Stimulated activated CD4-positive, alpha-beta T cell treated with anti-CD3 and anti-CD28 coated beads, TNF-alpha, amount 100 ng/mL, for 24 hours (primary cell): ENCODE measurements at regions not wholly inside any gene's neighbourhood (a gene's known extent, or its start where the extent isn't known, plus 50 kb on each side); places are given as distances from the start of the nearest gene placed in this dataset.

ENCODE experiments used
- DNase-seq, 3 experiments: peaks; one replicate each; pipeline ENCODE4 v3.0.0-alpha.2; 2020; ENCODE audit warnings: low read depth in 3 of 3

DNA sequence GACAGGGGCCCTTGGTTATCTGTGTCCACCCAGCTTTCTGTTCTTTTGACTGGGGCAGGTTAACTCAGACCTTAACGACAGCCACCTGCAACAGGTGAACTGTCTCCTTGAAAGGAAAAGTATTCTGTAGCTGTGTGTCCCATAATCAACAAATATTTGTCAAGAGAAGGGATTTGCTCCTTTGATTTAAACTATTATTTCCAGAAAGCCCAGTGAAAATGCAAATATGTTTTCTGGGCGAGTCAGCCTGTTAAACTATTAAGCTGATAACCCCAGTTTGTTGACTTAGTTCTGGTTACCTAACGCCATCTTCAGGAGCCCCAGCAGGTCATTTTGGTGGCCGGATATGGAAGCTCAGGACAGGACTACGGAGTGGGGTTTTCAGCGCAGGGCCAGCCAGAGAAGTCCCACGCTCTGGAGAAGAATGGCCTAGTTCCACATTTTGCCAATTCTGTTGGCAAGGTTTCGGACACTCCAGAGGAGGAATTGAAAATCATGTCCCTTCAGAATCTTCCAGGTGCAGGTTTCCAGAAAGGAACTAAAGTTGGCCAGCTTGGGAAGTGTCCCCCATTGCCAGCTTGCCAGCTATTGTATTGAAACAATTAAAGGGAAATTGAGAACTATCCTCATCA, 54.5 kb downstream of the ADRA2A start:
- DNase-seq, result no peak

DNA sequence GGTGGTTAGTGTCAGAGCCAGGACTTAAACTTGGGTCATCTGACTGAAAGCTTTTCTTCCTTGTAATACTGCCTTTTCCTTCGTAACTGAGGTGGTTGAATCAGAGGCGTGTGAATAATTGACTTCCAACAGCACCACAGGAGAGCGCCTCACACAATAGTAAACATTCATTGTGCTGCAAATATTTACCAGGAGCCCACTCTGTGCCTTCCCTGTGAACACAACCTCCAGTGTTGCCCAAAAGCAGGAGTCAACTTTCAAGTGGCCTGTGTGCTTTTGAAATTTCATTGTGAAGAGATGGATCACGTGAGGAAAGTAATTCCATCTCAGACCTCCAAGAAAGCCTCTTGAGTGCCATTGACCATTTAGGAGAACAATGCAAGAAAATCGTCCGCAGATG, 60.2 kb downstream of the ADRA2A start:
- DNase-seq, result no peak

DNA sequence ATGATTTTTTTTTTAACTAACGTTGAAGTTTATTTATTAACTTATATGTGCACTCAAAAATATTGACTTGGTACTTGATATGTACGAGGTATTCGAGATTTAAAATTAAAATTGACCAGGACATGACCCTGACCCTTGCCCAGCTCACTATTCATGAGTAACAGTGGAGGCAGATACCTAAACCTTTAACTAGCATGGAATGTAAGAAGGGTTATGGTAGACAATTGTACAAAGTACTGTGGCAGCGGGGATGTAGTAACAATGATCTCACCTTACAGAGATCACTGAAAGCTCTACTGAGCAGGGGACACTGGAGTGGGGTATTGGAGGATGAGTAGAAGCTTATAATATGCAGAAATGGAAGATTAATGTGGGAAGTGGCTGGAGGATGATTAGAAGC, 60.8 kb downstream of the ADRA2A start:
- DNase-seq, result no peak

DNA sequence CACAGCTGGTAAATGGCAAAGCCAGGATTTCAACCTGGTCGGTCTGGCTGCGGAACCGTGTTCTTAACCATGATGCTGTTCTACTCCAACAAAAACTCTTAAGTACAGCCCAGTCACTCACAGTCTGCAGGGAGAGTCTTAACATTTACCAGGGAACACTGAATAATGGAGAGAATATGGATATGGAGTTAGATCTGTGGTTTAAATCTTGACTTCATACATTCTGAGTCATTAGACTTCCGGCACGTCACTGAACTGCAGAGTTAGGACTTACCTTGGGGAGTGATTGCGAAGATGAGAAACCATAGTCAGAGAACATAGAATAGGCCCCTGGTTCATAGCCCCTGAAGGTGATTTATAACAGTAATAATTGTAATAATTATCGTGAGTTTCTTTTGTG, 61.7 kb downstream of the ADRA2A start:
- DNase-seq, result no peak

DNA sequence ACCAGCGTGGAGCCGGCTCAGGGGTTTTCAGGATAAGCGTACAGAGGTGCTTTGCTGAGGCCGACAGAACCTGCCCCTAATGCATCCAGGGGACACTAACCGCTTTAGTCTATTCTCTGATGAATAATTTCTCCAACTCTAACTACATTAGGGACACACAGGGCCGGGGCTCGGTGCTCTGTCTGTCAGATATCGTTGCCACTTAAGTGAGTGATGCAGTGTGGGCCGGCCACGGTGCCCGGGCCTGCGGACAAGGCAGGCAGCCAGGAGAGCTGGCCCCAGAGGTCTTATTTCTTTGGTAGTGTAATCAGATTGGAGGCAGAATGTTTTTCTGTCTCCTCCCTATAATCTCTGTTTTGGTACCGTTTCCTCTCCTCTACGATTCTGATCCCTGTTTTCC, 62.7 kb downstream of the ADRA2A start:
- no peak for DNase-seq

DNA sequence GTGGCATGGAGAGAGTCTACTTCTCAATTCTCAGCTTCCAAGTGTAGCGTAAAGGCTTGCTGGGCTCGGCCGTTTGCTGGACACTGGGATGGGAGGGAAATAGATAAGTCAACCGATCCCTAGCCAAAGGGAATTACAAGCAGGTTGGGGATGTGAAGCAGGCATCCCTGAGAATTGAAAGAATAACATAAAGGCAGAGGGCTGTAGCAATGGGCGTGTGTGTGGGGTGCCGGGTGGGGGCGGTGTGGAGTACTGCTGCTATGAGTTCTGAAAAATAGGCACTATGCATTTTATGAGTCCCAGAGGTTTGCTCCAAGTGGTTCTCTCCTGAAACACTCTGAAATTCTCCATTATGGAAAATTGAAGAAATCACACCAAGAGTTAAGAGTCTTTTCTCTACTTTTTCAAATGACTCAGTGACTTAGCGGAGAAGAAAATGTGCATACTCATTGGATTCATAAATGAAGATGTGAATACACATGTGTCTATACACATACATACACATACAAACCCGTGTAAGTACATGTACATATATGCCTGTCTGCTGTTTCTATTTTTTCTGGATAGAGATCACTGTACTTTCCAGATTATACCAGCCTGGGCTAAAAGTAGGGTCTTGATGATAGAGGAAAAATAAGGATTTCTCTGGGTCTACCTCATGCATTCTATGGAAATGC, 65.4 kb downstream of the ADRA2A start:
- DNase-seq, result no peak

DNA sequence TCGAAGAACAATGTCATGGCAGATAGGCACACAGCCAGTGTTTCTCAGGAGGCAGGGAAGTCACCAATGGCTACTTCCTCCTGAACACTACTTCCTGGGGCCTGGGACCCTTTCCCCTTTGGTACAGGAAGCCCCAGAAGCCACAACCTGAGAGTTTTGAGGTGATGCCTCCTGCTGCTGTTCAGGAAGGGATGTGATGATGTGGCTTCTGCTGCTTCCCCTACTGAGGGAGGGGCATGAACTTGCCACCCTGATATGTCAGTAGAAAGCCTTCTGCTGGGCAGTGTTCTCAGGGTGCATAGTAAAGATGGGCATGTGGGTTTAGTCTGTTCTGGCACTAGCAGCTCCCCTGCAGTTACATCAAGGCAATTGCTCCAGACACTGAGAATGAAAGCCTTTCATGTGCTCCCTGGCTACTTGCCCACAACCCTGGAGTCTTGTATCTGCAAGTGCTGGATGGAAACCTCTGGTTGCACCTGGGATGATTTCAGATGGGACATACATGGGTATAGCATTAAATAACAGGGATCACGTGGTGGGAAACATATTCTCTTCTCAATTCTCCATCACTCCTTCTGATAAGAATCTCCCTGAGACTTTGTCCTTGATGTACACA, 69.3 kb downstream of the ADRA2A start:
- DNase-seq, result no peak

DNA sequence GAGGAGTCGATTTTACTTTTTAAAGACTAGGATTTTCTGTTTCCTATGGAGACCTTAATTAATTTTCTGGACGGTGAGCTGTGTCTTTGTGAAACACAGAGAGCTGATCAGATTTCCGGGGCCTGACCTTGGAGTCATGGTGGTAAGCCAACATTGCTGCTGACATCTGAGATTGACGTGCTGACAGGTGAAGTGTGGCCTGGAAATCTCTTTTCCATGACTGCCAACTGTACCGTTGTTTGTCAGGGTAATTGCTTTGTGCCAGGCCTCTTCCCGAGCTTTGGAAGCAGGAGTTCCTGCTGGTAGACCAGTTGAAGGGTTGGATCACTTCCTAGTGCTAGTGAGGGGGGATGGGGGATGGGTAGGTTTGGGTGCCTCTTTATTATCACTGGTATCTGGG, 71.2 kb downstream of the ADRA2A start:
- DNase-seq, result no peak

DNA sequence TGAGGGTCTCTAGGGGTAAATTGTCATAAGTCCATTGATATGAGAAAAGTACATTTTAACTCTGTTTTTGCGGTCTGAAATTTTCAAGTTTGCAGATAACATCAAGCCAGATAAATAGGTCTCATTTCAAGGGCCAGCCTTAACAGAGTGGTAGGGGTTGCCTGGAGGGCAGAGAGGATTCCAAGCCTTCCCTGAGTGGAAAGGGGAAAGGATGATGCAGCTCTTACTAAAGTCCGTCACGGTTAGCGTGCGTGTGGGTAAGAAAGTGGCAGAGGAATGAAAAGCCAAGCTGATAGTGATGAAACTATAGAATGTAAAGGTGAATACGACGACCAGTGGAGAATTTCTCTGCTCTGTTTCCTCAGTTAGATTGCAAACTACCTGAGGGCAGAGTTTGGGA, 71.6 kb downstream of the ADRA2A start:
- no peak for DNase-seq

DNA sequence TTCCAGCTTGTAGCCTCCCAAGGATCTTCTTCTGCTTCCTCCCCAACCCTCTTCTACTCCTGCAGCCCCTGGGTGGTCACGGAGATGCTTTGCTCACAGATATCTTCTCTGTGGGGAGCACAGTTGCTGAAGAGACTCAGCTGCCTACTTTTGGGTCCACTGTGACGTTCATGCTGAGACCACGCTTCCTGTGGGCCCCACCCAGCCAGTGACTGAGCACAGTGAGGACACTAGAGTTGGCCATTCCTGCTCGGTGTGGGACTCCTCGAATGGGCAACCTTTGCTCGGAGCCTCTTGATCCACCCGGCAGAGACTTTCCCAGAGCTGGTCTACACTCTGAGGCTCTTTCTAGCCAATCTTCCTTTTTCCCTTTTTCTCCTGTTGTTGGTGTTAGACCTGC, 73.9 kb downstream of the ADRA2A start:
- no peak for DNase-seq

DNA sequence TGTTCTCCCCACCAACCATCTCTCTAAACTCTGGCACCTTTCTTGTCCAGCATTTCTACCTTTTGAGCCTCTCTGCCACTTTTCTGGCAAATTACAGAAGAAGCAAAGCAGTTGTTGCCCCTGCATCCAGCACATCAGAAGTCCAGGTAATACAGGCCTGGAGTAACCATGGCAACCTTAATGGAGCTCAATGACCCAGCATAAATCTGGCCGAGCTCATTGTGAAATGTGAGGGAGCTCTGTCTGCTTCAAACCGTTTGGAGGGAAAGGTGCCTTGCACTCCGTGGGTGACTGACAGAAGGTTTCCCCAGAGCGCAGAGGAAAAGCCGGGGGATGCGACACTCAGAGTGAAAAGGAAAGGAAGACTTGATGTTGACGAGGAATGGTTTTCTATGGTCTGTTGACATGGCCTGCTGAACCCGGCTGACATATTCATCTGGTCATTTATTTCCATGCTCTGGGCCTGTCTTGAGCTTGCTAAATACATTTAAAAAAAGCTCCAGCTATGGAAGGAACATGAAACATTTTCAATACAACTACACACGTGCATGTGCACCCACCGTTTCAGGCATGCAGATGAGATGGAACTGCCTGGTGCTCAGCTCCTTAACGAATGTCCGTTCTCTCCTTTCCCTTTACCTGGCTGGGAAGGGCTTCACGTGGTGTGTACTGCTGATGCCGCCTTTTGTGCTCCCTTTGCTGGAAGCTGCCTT, 74.9 kb downstream of the ADRA2A start:
- no peak for DNase-seq

DNA sequence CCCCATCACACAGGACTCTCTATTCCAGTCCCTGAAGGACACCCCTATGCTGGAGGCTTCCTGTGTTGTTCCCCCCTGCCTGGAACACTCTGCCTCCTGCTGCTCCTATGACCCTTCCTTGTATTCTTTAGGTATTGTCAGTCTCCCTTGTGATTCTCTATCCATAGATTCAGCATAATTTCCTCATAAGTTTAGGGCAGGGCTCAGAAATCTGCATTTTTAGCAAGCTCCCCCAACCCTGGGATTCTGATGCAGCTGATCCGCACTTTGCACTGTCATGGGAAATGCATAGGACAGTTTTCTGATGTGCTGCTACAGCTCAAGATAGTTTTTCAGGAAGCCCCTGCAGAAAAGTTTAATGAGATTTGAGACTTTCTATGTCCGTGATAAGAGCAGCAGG, 79.9 kb downstream of the ADRA2A start:
- DNase-seq, result no peak

DNA sequence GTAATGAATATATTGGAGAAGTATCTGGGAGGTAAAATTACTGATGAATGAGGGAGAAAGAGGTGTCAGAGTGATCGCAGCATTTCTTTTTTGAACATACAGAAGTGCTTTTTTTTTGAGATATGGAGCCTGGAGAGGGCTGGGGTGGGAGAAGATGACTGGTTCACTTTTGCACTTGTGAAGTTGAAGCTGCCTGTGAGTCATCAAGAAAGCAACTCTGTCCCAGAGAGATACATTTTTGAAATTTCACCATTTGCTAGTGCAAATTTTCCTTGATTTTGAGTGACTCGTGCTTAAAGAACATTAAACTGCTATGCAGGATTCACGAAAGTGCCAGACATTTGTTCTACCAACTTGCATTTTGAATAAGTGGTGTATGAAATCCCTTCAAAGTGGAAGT, 81.8 kb downstream of the ADRA2A start:
- DNase-seq, result no peak

DNA sequence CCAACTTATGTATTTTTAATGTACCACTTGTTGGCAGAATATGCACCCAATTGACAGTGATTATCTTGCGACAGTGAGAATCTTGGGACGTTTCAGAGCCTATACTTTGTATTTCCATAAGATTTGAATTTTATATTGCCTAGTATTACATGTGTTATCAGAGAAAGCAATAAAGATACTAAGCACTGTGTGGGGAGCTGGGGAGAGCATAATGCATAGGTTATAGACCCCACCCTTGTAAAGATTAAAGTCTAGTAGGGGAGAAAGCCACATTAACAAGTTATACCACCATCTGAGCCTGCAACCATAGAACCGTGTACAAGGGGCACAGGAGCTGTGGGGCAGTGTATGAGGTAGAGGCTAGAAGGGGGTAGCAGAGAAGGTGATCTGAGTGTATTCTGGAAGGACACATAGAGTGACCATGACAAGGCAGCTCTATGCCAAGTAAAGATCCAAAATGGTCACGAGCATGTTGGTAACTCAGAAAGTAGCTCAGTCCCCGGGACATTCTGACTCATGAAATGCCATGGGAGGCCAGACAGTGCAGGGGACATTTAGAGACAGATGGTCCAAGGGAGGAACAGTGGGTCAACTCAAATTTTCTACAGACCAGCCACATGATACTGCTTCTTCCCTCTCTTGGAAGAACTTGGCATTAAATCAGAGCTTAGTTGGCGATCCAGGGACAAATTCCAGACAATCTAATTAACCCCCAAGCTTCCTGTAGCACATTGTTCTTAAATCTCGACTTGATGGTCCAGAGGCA, 84.5 kb downstream of the ADRA2A start:
- no peak for DNase-seq

DNA sequence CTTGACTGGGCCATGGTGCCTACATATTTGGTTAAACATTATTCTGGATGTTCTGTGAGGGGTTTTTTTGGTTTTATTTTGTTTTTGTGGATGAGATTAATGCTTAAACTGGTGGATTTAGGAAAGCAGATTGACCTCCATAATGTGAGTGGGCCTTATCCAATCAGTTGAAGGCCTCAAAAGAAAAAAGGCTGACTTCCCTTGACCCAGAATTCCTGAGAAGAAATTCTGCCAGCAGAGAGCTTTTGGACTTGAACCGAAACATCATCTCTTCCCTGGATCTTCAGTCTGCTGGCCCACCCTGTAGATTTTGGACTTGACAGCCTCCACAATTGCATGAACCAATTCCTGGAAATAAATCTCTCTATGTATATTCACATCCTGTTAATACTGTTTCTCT, 94.4 kb downstream of the ADRA2A start:
- no peak for DNase-seq

DNA sequence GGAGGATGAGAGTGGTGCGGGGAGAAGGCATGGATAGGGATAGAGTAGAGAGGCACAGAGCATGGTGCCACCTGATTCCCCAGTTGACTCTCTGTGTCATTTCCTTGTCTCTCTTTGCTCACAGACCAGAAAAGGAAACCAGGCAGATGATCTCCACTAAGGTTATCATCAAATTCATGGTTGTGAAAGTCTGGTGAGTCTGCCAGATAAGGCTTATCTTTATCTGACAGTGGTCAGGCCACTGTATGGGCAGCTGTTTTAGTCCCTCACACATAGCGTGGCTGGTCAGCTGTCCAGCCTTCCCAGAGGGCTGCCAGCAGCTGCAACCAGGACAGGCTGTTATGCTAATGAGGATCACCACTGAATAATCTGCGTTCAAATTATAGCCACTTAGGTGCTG, 99.0 kb downstream of the ADRA2A start:
- no peak for DNase-seq

DNA sequence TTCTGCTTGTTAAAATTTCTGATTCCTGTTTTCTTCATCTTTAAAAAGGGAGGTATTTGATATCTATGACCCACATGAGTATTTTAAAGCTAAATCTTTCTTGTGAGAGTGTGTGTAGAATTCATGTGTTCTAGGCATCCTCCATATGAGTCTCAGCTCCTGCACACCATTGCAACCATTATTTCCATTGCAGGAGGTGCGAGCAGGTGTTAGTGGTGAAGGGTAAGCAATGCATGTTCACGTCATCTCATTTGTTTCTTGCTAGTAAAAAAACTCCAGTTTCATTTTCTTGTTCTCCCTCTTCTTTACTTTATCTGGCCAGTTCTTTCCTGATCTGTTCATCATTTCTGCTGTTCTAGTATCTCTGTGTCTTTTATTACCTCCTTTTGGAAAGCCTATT, 100.5 kb downstream of the ADRA2A start:
- DNase-seq, result no peak

DNA sequence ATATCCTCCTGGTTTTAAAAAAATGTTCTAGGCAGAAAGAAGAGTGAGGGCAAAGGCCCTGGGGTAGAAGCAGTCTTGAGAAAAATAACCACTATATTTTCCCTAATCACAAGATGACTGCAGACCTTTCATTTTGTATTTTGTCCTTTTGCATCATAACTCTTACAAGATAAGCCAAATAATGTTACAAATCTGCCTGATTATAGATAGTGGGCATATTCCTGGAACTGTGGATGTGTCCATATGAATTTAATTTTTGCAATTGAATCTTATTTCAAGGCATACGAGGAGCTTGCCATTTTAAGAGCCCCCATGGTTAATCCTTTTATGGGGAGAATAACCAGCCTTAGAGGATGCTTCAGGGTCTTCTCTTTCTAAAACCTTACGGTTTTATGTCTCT, 102.7 kb downstream of the ADRA2A start:
- no peak for DNase-seq

DNA sequence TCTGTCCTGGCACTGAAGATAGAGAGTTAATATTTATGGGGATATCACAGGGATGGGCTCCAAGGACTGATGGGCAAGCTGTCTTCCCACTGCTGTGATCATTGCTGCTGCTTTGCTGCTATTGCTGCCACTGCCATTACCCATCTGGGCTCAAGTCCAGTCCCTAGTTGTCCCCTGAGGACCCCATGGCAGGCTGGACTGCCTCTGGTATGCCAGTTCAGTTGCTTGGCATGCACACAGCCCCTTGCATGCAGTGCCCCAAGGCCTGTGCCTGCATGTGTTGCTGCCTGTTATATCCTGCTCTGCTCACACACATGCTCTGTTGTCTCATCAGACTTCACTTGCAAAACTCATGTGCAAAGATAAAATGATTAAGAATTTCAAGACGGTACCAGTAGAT, 109.5 kb downstream of the ADRA2A start:
- no peak for DNase-seq

DNA sequence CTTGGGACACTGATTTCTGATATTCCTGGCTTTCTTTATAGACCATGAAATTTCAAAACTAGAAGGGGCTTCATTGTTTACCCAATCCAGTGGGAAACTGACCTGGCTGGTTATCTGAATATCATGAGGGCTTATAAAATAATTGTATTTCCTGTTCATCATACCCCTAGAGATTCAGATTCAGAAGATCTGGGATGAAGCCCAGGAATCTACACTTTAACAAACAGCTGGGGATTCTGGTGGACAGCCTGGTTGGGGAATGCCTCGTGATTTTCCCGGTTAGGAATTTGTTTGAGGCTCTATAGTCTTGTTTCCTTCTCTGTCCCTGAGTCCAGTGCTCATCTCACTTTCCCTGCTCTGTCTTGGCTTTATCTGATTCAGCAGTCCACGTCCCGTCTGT, 110.3 kb downstream of the ADRA2A start:
- DNase-seq, result no peak

DNA sequence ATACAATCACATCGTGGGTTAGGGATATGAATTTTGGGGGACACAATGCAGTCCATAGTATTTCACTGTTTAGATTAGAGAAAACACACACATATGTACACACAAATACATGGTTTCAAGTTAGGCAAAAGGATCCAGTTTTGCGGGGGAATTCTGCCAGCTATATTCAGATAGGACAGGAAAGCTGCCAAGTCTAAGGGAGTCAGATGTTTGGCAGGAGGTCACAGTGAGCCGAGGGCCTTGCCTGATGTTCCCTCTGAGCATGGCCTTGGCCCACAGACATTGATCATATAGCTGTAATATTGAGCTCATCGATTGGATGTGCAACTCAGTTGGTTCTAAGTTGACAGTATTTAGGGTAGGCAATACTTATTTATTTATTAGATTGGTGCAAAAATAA, 122.8 kb downstream of the ADRA2A start:
- DNase-seq, result no peak

DNA sequence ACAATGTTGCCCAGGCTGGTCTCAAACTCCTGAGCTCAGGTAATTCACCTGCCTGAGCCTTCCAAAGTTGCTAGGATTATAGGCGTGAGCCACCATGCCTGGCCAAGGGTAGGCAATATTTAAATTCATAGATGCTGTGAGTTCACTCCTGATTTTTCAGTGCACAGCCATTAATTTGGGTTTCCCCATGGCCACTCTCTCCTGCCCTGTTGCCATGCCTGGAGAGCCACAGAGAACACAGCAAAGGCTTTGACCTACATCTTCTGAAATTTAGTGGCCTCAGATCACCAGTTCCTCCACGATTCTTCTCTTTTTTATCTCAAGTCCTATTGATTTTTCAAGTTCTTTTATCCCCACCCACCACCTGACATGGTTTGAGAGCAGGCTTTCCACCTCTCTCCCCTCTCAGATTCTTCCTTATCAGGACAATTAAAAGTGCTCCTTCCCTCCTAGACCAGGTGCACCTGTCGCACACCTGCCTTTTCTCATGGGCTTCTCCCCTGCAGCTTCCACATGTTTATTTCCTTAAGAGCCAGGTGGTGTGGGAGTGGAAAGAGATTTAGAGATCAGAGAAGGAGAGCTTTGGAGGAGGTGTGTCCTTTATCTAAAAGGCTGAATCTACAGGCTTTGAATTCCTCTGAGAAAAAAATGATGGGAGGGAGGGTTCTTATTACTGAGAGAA, 123.8 kb downstream of the ADRA2A start:
- DNase-seq, result no peak
